GM23338 (cell line): ENCODE measurements at regions not wholly inside any gene's neighbourhood (a gene's known extent, or its start where the extent isn't known, plus 50 kb on each side); places are given as distances from the start of the nearest gene placed in this dataset.

Source experiments
- CREB1 ChIP-seq: fragments of 250-450 bp; sonication (Bioruptor Pico); IDR thresholded peaks from 2 replicates; pipeline ENCODE4 v1.5.0; 2020; ENCODE audit warnings: low read depth, mild to moderate bottlenecking, moderate library complexity
- CTCF ChIP-seq, 2 experiments: fragments of 200-600 bp in 1 of 2; sonication (generic) in 1 of 2; conservative IDR thresholded peaks; 2 replicates each; pipeline versions ENCODE4 v1.5.1 to v1.6.1; 2016 to 2017; ENCODE audit warnings: antibody characterized with exemption in 2 of 2, low read depth in 2 of 2, mild to moderate bottlenecking in 2 of 2, moderate library complexity in 1 of 2
- ETS1 ChIP-seq: IDR thresholded peaks from 2 replicates; pipeline ENCODE4 v1.6.1; 2016; ENCODE audit warnings: antibody characterized with exemption
- EZH2 ChIP-seq: fragments of 200-600 bp; sonication (generic); IDR thresholded peaks from one replicate; pipeline ENCODE4 v1.8.0; 2017; ENCODE audit warnings: antibody characterized with exemption, mild to moderate bottlenecking, low read depth; ENCODE audit not compliant: unreplicated experiment
- EZH2phosphoT487 ChIP-seq: fragments of 200-600 bp; sonication (generic); IDR thresholded peaks from one replicate; pipeline ENCODE4 v1.8.1; 2018; ENCODE audit warnings: antibody characterized with exemption; ENCODE audit not compliant: unreplicated experiment
- JUNB ChIP-seq: IDR thresholded peaks from one replicate; pipeline ENCODE4 v1.6.1; 2016; ENCODE audit warnings: antibody characterized with exemption; ENCODE audit not compliant: unreplicated experiment
- POLR2AphosphoS5 ChIP-seq: IDR thresholded peaks from 2 replicates; pipeline ENCODE4 v1.6.1; 2016; ENCODE audit warnings: antibody characterized with exemption, low read depth
- REST ChIP-seq: IDR thresholded peaks from one replicate; pipeline ENCODE4 v1.6.1; 2018; ENCODE audit warnings: antibody characterized with exemption; ENCODE audit not compliant: unreplicated experiment

- TF ChIP-seq CTCF (conservative IDR thresholded peaks at IDR 0.05; ENCODE audit: low read depth in 2 of 2) (no peak), EZH2 (no peak), REST (no peak), EZH2phosphoT487 (no peak), JUNB (no peak), POLR2AphosphoS5 (no peak), CREB1 (CRISPR knock-in tag) (no peak), ETS1 (no peak)
These were observed 57.6 kb upstream of the RTL6 start for GRCh38 chr22:44555597-44555996.
